ENCODE measurements at regions not wholly inside any gene's neighbourhood (a gene's known extent, or its start where the extent isn't known, plus 50 kb on each side); places are given as distances from the start of the nearest gene placed in this dataset.

GRCh38 chr3:41116851-41117250 is 82.5 kb upstream of the CTNNB1 start:
- no peaks in the 10 kb centered on the region for H3K27me3 ChIP-seq (ENCODE audit: control insufficient read depth, insufficient read depth, low read length)
- DNase-seq (ENCODE audit: low read depth in 4 of 6, low spot score in 6 of 6) = no peak
- no peaks in the 10 kb centered on the region for H3K36me3 ChIP-seq (ENCODE audit: control insufficient read depth, insufficient read depth, low read length)
- H3K4me3 ChIP-seq (ENCODE audit: low read depth, low read length) = no peak overlapping the region
- WGBS (ENCODE audit: insufficient coverage) = 66% methylated on average over 8 of the region's 8 CpGs
- peaks cover 30% of the 10 kb centered on the region for H3K4me1 ChIP-seq (ENCODE audit: control insufficient read depth, insufficient read depth, low read length)
- no peaks in the 10 kb centered on the region for H3K9me3 ChIP-seq (ENCODE audit: control insufficient read depth, insufficient read depth, low read length)
- H3K27ac ChIP-seq (ENCODE audit: low read depth, low read length) = peak overlapping the region; percentile 67

- Histone ChIP-seq H3K27ac (ENCODE audit: low read depth, low read length) (peak overlapping the region; percentile 67), H3K4me1 (ENCODE audit: control insufficient read depth, insufficient read depth, low read length) (peaks cover 30% of the 10 kb centered on the region), H3K27me3 (ENCODE audit: control insufficient read depth, insufficient read depth, low read length) (no peaks in the 10 kb centered on the region), H3K9me3 (ENCODE audit: control insufficient read depth, insufficient read depth, low read length) (no peaks in the 10 kb centered on the region), H3K4me3 (ENCODE audit: low read depth, low read length) (no peak overlapping the region), H3K36me3 (ENCODE audit: control insufficient read depth, insufficient read depth, low read length) (no peaks in the 10 kb centered on the region)
- 42% methylated on average over 14 of the region's 15 CpGs for WGBS (ENCODE audit: insufficient coverage)
- DNase-seq (ENCODE audit: low read depth in 4 of 6, low spot score in 6 of 6) = peak in 4 of 6 donors; percentile 37 to 86 (median 56)
Observed at GRCh38 chr3:41117398-41117870, 81.9 kb upstream of the CTNNB1 start.

GRCh38 chr3:41118461-41119390 is 80.6 kb upstream of the CTNNB1 start:
- no peaks in the 10 kb centered on the region for H3K36me3 ChIP-seq (ENCODE audit: control insufficient read depth, insufficient read depth, low read length)

DNA sequence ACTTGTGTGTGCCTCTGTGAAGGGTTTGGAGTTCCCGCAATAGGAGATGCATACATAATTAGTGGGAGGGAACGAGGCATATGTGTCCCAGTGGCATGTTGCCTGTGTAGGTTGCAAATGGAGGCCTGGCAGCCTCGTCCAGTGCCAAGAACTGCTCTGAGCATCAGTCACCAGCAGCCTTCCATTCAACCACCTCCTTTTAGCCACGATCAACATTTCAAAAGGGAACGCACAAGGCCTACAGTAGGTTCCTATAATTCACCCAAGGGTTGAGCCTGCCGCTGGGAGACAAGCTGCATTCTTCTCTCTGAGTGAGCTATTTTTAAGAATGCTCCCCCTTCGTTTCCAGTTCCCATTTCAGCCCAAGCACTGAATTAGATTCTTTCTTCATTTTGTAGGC is 78.8 kb upstream of the CTNNB1 start:
- no peak overlapping the region for H3K4me3 ChIP-seq (ENCODE audit: low read depth, low read length)

More at GRCh38 chr3:41118461-41119390, 80.6 kb upstream of the CTNNB1 start:
- no peaks in the 10 kb centered on the region for H3K9me3 ChIP-seq (ENCODE audit: control insufficient read depth, insufficient read depth, low read length)
- no peak overlapping the region for H3K27ac ChIP-seq (ENCODE audit: low read depth, low read length)
- 91% methylated on average over 6 of the region's 10 CpGs for WGBS (ENCODE audit: insufficient coverage)
- no peaks in the 10 kb centered on the region for H3K27me3 ChIP-seq (ENCODE audit: control insufficient read depth, insufficient read depth, low read length)
- peaks cover 30% of the 10 kb centered on the region for H3K4me1 ChIP-seq (ENCODE audit: control insufficient read depth, insufficient read depth, low read length)
- DNase-seq (ENCODE audit: low read depth in 4 of 6, low spot score in 6 of 6) = no peak
- H3K4me3 ChIP-seq (ENCODE audit: low read depth, low read length) = no peak overlapping the region

GRCh38 chr3:41125258-41125657 is 74.0 kb upstream of the CTNNB1 start:
- Histone ChIP-seq H3K27me3 (ENCODE audit: control insufficient read depth, insufficient read depth, low read length) (no peaks in the 10 kb centered on the region), H3K27ac (ENCODE audit: low read depth, low read length) (no peak overlapping the region), H3K36me3 (ENCODE audit: control insufficient read depth, insufficient read depth, low read length) (no peaks in the 10 kb centered on the region), H3K4me3 (ENCODE audit: low read depth, low read length) (no peak overlapping the region), H3K4me1 (ENCODE audit: control insufficient read depth, insufficient read depth, low read length) (peaks cover 7% of the 10 kb centered on the region), H3K9me3 (ENCODE audit: control insufficient read depth, insufficient read depth, low read length) (peaks cover 2% of the 10 kb centered on the region)
- no peak for DNase-seq (ENCODE audit: low read depth in 4 of 6, low spot score in 6 of 6)
- no CpG with 5 or more reads among the region's 2 CpGs for WGBS (ENCODE audit: insufficient coverage)

More for the DNA sequence above, 78.8 kb upstream of the CTNNB1 start:
- Histone ChIP-seq H3K36me3 (ENCODE audit: control insufficient read depth, insufficient read depth, low read length) (no peaks in the 10 kb centered on the region), H3K27me3 (ENCODE audit: control insufficient read depth, insufficient read depth, low read length) (no peaks in the 10 kb centered on the region), H3K4me1 (ENCODE audit: control insufficient read depth, insufficient read depth, low read length) (peaks cover 30% of the 10 kb centered on the region), H3K27ac (ENCODE audit: low read depth, low read length) (peak overlapping the region; percentile 75), H3K9me3 (ENCODE audit: control insufficient read depth, insufficient read depth, low read length) (no peaks in the 10 kb centered on the region)
- peak; percentile 36 to 94 (median 47) for DNase-seq (ENCODE audit: low read depth in 4 of 6, low spot score in 6 of 6)
- WGBS (ENCODE audit: insufficient coverage) = 11% methylated on average over 4 of the region's 7 CpGs

GRCh38 chr3:41126472-41126871 is 72.8 kb upstream of the CTNNB1 start:
- H3K9me3 ChIP-seq (ENCODE audit: control insufficient read depth, insufficient read depth, low read length) = peaks cover 2% of the 10 kb centered on the region
- H3K4me1 ChIP-seq (ENCODE audit: control insufficient read depth, insufficient read depth, low read length) = no peaks in the 10 kb centered on the region
- no peaks in the 10 kb centered on the region for H3K36me3 ChIP-seq (ENCODE audit: control insufficient read depth, insufficient read depth, low read length)
- 92% methylated on average over 3 of the region's 4 CpGs for WGBS (ENCODE audit: insufficient coverage)
- H3K4me3 ChIP-seq (ENCODE audit: low read depth, low read length) = no peak overlapping the region
- H3K27ac ChIP-seq (ENCODE audit: low read depth, low read length) = no peak overlapping the region
- H3K27me3 ChIP-seq (ENCODE audit: control insufficient read depth, insufficient read depth, low read length) = no peaks in the 10 kb centered on the region
- no peak for DNase-seq (ENCODE audit: low read depth in 4 of 6, low spot score in 6 of 6)

- whole genome bisulfite sequencing (ENCODE audit: insufficient coverage) = 60% methylated on average over 1 of the region's 1 CpG
Observed at GRCh38 chr3:41126961-41127360, 72.3 kb upstream of the CTNNB1 start.

GRCh38 chr3:41127414-41127813 is 71.9 kb upstream of the CTNNB1 start:
- 90% methylated on average over 2 of the region's 2 CpGs for WGBS (ENCODE audit: insufficient coverage)
- Histone ChIP-seq H3K4me3 (ENCODE audit: low read depth, low read length) (no peak overlapping the region), H3K9me3 (ENCODE audit: control insufficient read depth, insufficient read depth, low read length) (peaks cover 2% of the 10 kb centered on the region), H3K36me3 (ENCODE audit: control insufficient read depth, insufficient read depth, low read length) (no peaks in the 10 kb centered on the region), H3K4me1 (ENCODE audit: control insufficient read depth, insufficient read depth, low read length) (no peaks in the 10 kb centered on the region), H3K27me3 (ENCODE audit: control insufficient read depth, insufficient read depth, low read length) (no peaks in the 10 kb centered on the region), H3K27ac (ENCODE audit: low read depth, low read length) (no peak overlapping the region)
- DNase-seq (ENCODE audit: low read depth in 4 of 6, low spot score in 6 of 6) = no peak

More at GRCh38 chr3:41126961-41127360, 72.3 kb upstream of the CTNNB1 start:
- Histone ChIP-seq H3K9me3 (ENCODE audit: control insufficient read depth, insufficient read depth, low read length) (peaks cover 2% of the 10 kb centered on the region), H3K27me3 (ENCODE audit: control insufficient read depth, insufficient read depth, low read length) (no peaks in the 10 kb centered on the region), H3K4me1 (ENCODE audit: control insufficient read depth, insufficient read depth, low read length) (no peaks in the 10 kb centered on the region), H3K27ac (ENCODE audit: low read depth, low read length) (no peak overlapping the region), H3K4me3 (ENCODE audit: low read depth, low read length) (no peak overlapping the region), H3K36me3 (ENCODE audit: control insufficient read depth, insufficient read depth, low read length) (no peaks in the 10 kb centered on the region)
- no peak for DNase-seq (ENCODE audit: low read depth in 4 of 6, low spot score in 6 of 6)

DNA sequence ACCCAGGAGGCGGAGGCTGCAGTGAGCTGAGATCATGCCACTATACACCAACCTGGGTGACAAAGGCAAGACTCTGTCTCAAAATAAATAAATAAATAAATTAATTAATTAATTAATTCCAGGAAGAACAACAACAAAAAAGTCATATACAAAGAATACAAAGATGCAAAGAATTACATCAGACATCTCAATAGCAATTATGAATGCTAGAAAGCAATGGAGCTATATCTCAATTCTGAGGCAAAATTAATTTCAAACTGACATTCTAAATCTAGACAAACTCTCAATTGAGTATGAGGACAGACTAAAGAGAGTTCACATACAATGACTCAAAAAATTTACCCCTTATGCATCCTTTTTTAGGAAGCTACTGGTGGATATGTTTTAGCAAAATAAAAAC is 69.6 kb upstream of the CTNNB1 start:
- no peak for DNase-seq (ENCODE audit: low read depth in 4 of 6, low spot score in 6 of 6)
- H3K36me3 ChIP-seq (ENCODE audit: control insufficient read depth, insufficient read depth, low read length) = no peaks in the 10 kb centered on the region
- H3K4me3 ChIP-seq (ENCODE audit: low read depth, low read length) = no peak overlapping the region
- no peaks in the 10 kb centered on the region for H3K27me3 ChIP-seq (ENCODE audit: control insufficient read depth, insufficient read depth, low read length)
- H3K4me1 ChIP-seq (ENCODE audit: control insufficient read depth, insufficient read depth, low read length) = no peaks in the 10 kb centered on the region
- no CpG with 5 or more reads among the region's 1 CpG for WGBS (ENCODE audit: insufficient coverage)
- no peak overlapping the region for H3K27ac ChIP-seq (ENCODE audit: low read depth, low read length)
- peaks cover 2% of the 10 kb centered on the region for H3K9me3 ChIP-seq (ENCODE audit: control insufficient read depth, insufficient read depth, low read length)

- Histone ChIP-seq H3K27me3 (ENCODE audit: control insufficient read depth, insufficient read depth, low read length) (no peaks in the 10 kb centered on the region), H3K4me3 (ENCODE audit: low read depth, low read length) (no peak overlapping the region), H3K27ac (ENCODE audit: low read depth, low read length) (no peak overlapping the region), H3K36me3 (ENCODE audit: control insufficient read depth, insufficient read depth, low read length) (no peaks in the 10 kb centered on the region), H3K9me3 (ENCODE audit: control insufficient read depth, insufficient read depth, low read length) (peaks cover 2% of the 10 kb centered on the region), H3K4me1 (ENCODE audit: control insufficient read depth, insufficient read depth, low read length) (no peaks in the 10 kb centered on the region)
- WGBS (ENCODE audit: insufficient coverage) = 87% methylated on average over 3 of the region's 3 CpGs
- DNase-seq (ENCODE audit: low read depth in 4 of 6, low spot score in 6 of 6) = no peak
Observed at GRCh38 chr3:41131224-41131623, 68.1 kb upstream of the CTNNB1 start.

All from spinal cord (tissue), 9 donors.